Liver (tissue), 8 donors: ENCODE measurements at regions not wholly inside any gene's neighbourhood (a gene's known extent, or its start where the extent isn't known, plus 50 kb on each side); places are given as distances from the start of the nearest gene placed in this dataset.

ENCODE experiments used
- DNase-seq: peaks from one replicate; pipeline ENCODE4 v3.0.0-alpha.2; 2017; ENCODE audit warnings: low spot score
- H3K27ac ChIP-seq, 2 donors: one replicate each; pipeline ENCODE4 v1.7.0; 2013; ENCODE audit warnings: inconsistent platforms in 2 of 2, low read length in 2 of 2, control low read depth in 1 of 2, low read depth in 1 of 2, mild to moderate bottlenecking in 1 of 2
- H3K27me3 ChIP-seq, 4 donors: one replicate each; pipeline versions ENCODE4 v1.6.1 to v1.7.0; 2013; ENCODE audit warnings: low read length in 3 of 4, inconsistent platforms in 1 of 4, mild to moderate bottlenecking in 1 of 4, moderate library complexity in 1 of 4; ENCODE audit not compliant: control insufficient read depth in 4 of 4, insufficient read depth in 4 of 4
- H3K36me3 ChIP-seq, 4 donors: one replicate each; pipeline versions ENCODE4 v1.6.1 to v1.7.0; 2013; ENCODE audit warnings: low read length in 3 of 4, mild to moderate bottlenecking in 3 of 4, low read depth in 1 of 4, moderate library complexity in 1 of 4; ENCODE audit not compliant: control insufficient read depth in 4 of 4, insufficient read depth in 3 of 4
- H3K4me1 ChIP-seq, 4 donors: one replicate each; pipeline versions ENCODE4 v1.6.1 to v1.7.0; 2013; ENCODE audit warnings: low read length in 3 of 4, mild to moderate bottlenecking in 3 of 4, moderate library complexity in 1 of 4; ENCODE audit not compliant: control insufficient read depth in 4 of 4, insufficient read depth in 4 of 4
- H3K4me3 ChIP-seq, 3 donors: one replicate each; pipeline versions ENCODE4 v1.6.1 to v1.7.0; 2013; ENCODE audit warnings: low read length in 3 of 3, control low read depth in 1 of 3, low read depth in 1 of 3, mild to moderate bottlenecking in 1 of 3
- H3K9ac ChIP-seq, 2 donors: one replicate each; pipeline ENCODE4 v1.7.0; 2013; ENCODE audit warnings: low read length in 2 of 2, mild to moderate bottlenecking in 2 of 2, moderate library complexity in 2 of 2, control low read depth in 1 of 2, low read depth in 1 of 2
- H3K9me3 ChIP-seq, 4 donors: one replicate each; pipeline versions ENCODE4 v1.6.1 to v1.7.0; 2013; ENCODE audit warnings: low read length in 3 of 4; ENCODE audit not compliant: control insufficient read depth in 4 of 4
- EGR1 ChIP-seq, 2 donors: IDR thresholded peaks; 2 replicates each; pipeline ENCODE4 v1.6.1; 2016 to 2018; ENCODE audit warnings: antibody characterized with exemption in 2 of 2, low read depth in 2 of 2
- FOXA1 ChIP-seq: IDR thresholded peaks from 2 replicates; pipeline ENCODE4 v1.6.1; 2016; ENCODE audit warnings: antibody characterized with exemption
- FOXA2 ChIP-seq: IDR thresholded peaks from 2 replicates; pipeline ENCODE4 v1.6.1; 2016; ENCODE audit warnings: antibody characterized with exemption
- GABPA ChIP-seq, 2 donors: IDR thresholded peaks in 1 of 2; conservative IDR thresholded peaks in 1 of 2; 2 replicates each; pipeline ENCODE4 v1.6.1; 2016; ENCODE audit warnings: antibody characterized with exemption in 2 of 2, mild to moderate bottlenecking in 1 of 2, moderate library complexity in 1 of 2
- HNF4A ChIP-seq, 2 donors: conservative IDR thresholded peaks; 2 replicates each; pipeline ENCODE4 v1.6.1; 2016; ENCODE audit warnings: antibody characterized with exemption in 2 of 2, mild to moderate bottlenecking in 2 of 2
- HNF4G ChIP-seq: IDR thresholded peaks from 2 replicates; pipeline ENCODE4 v1.6.1; 2016; ENCODE audit warnings: antibody characterized with exemption
- JUND ChIP-seq, 2 donors: IDR thresholded peaks; 2 replicates each; pipeline ENCODE4 v1.6.1; 2016; ENCODE audit warnings: antibody characterized with exemption in 2 of 2
- RXRA ChIP-seq, 2 donors: IDR thresholded peaks; 2 replicates each; pipeline ENCODE4 v1.6.1; 2017 to 2018; ENCODE audit warnings: antibody characterized with exemption in 2 of 2, mild to moderate bottlenecking in 1 of 2
- SP1 ChIP-seq: IDR thresholded peaks from 2 replicates; pipeline ENCODE4 v1.6.1; 2018; ENCODE audit warnings: antibody characterized with exemption, mild to moderate bottlenecking
- TAF1 ChIP-seq: conservative IDR thresholded peaks from 2 replicates; pipeline ENCODE4 v1.6.1; 2016; ENCODE audit warnings: antibody characterized with exemption, mild to moderate bottlenecking
- YY1 ChIP-seq: IDR thresholded peaks from 2 replicates; pipeline ENCODE4 v1.6.1; 2016; ENCODE audit warnings: antibody characterized with exemption, mild to moderate bottlenecking
- WGBS: extraction: QIAGEN DNeasy Blood & Tissue Kit; methylation state at CpG from one replicate; pipeline ENCODE4 v1.1.7; 2013; 5-methylcytosine and 5-hydroxymethylcytosine counted together
- TF ChIP-seq, protein P1 (sequence below): IDR thresholded peaks from 2 replicates; pipeline ENCODE4 v1.6.1; 2016; ENCODE audit warnings: antibody characterized with exemption
- TF ChIP-seq, protein P2 (sequence below): fragments of 150-350 bp; IDR thresholded peaks from 2 replicates; pipeline ENCODE4 v1.5.1; 2017; ENCODE audit warnings: improper control_type of control experiment, low read depth, low read length; ENCODE audit not compliant: missing input control
- TF ChIP-seq, protein P3 (sequence below): IDR thresholded peaks from 2 replicates; pipeline ENCODE4 v1.6.1; 2016; ENCODE audit warnings: antibody characterized with exemption
- donor health status: healthy.
- donor health status: healthy.
- donor health status: healthy.
- donor health status: healthy.
- donor health status: healthy.

DNA sequence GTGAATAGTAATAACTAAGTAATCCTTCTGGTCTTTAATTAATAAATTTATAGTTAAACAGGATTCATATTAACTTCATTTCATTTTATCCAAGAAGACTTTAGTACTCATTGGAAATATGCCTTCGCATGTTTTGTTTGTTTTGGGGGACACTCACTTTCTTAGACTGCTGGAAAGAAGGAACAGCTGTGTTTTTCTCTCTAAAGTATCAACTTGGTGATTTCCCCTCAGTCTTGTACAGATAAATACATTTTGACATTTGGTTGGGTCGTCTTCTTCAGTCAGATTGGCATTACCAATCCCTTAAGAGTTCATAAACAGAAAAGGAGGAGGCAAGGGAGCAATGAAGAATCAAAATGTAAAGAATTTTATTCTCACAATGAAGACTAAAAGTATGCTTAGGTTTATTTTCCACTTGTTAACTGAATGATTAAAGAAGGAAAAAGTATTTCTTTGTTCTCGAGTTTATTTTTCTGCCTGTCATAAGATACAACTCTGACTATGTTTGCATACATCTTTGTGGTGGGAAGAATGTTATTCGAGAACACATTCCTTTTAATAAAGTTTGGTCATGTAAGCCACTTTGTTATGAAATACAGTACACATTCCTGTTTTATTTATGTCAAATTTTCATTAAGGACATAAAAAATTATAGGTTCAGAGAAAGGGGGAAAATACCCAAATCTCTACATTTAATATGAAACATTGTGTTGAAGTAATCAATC, 140.2 kb downstream of the GMNC start:
- no peak overlapping the region for H3K27ac ChIP-seq
- TF ChIP-seq HNF4G, result no peak
- no peak for TF ChIP-seq EGR1 (IDR thresholded peaks at IDR 0.05; ENCODE audit: low read depth in 2 of 2)
- TF ChIP-seq HNF4A (conservative IDR thresholded peaks at IDR 0.05), result no peak
- no peak for TF ChIP-seq JUND (IDR thresholded peaks at IDR 0.05)
- TF ChIP-seq, protein P1, sequence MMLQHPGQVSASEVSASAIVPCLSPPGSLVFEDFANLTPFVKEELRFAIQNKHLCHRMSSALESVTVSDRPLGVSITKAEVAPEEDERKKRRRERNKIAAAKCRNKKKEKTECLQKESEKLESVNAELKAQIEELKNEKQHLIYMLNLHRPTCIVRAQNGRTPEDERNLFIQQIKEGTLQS, result no peak
- TF ChIP-seq, protein P2, sequence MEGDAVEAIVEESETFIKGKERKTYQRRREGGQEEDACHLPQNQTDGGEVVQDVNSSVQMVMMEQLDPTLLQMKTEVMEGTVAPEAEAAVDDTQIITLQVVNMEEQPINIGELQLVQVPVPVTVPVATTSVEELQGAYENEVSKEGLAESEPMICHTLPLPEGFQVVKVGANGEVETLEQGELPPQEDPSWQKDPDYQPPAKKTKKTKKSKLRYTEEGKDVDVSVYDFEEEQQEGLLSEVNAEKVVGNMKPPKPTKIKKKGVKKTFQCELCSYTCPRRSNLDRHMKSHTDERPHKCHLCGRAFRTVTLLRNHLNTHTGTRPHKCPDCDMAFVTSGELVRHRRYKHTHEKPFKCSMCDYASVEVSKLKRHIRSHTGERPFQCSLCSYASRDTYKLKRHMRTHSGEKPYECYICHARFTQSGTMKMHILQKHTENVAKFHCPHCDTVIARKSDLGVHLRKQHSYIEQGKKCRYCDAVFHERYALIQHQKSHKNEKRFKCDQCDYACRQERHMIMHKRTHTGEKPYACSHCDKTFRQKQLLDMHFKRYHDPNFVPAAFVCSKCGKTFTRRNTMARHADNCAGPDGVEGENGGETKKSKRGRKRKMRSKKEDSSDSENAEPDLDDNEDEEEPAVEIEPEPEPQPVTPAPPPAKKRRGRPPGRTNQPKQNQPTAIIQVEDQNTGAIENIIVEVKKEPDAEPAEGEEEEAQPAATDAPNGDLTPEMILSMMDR, result no peak
- H3K4me3 ChIP-seq, result no peak overlapping the region
- no peaks in the 10 kb centered on the region for H3K9me3 ChIP-seq
- no peak for DNase-seq
- H3K4me1 ChIP-seq, result no peaks in the 10 kb centered on the region
- WGBS, result 85% methylated on average over 4 of the region's 4 CpGs
- H3K9ac ChIP-seq, result no peak overlapping the region
- H3K27me3 ChIP-seq, result no peaks in the 10 kb centered on the region
- H3K36me3 ChIP-seq, result no peaks in the 10 kb centered on the region

DNA sequence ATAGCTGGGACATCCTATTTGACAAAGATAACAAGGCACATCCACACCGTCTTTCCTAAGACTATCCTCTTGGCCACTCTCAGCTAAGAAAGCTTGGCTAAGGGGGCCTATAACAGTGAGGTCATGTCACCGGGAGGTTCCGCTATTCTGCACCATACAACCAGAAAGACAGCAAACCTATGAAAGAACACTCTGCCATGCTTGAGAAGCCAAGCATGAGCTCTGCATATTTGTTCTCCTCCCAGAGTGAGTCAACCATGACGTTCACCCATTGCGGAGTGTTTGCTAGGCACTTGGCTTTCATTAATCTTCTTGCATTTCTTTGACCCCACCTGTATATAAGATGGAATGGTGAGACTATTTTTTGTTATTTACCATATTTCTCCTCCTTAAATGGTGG, 141.2 kb downstream of the GMNC start:
- 95% methylated on average over 5 of the region's 5 CpGs for WGBS
- Histone ChIP-seq H3K27me3 (no peaks in the 10 kb centered on the region), H3K4me1 (no peaks in the 10 kb centered on the region), H3K27ac (no peak overlapping the region), H3K9me3 (no peaks in the 10 kb centered on the region), H3K36me3 (no peaks in the 10 kb centered on the region), H3K9ac (no peak overlapping the region), H3K4me3 (no peak overlapping the region)
- DNase-seq, result no peak
- TF ChIP-seq FOXA2 (no peak), TAF1 (no peak), FOXA1 (no peak), JUND (IDR thresholded peaks at IDR 0.05) (no peak), EGR1 (IDR thresholded peaks at IDR 0.05; ENCODE audit: low read depth in 2 of 2) (no peak), RXRA (IDR thresholded peaks at IDR 0.05) (no peak), GABPA (IDR thresholded peaks at IDR 0.05 in 1 of 2, conservative IDR thresholded peaks at IDR 0.05 in 1 of 2) (no peak)
- TF ChIP-seq, protein P1, result no peak
- TF ChIP-seq, protein P3, sequence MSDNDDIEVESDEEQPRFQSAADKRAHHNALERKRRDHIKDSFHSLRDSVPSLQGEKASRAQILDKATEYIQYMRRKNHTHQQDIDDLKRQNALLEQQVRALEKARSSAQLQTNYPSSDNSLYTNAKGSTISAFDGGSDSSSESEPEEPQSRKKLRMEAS, result no peak

DNA sequence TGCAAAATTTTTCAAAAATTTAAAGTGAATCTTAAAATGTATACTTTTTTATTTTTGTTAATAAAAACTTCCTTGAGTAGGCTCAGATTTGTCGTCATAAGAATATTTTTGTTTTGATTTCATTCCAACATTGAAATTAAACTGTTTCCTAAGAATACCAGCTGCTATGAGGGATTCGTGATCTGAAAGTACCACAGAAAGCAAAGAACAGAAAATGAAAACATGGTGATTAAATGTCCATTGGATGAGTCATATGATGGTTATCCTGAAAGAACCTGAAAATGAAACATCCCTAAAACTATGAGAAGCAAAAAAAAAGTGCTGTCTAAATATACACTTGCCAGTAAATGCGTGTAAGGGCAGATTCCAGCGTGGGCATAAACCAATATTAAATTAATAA, 143.8 kb downstream of the GMNC start:
- Histone ChIP-seq H3K27ac (no peak overlapping the region), H3K9ac (no peak overlapping the region), H3K36me3 (no peaks in the 10 kb centered on the region), H3K9me3 (no peaks in the 10 kb centered on the region), H3K27me3 (no peaks in the 10 kb centered on the region), H3K4me1 (no peaks in the 10 kb centered on the region), H3K4me3 (no peak overlapping the region)
- 62% methylated on average over 4 of the region's 4 CpGs for WGBS
- TF ChIP-seq SP1 (no peak), GABPA (IDR thresholded peaks at IDR 0.05 in 1 of 2, conservative IDR thresholded peaks at IDR 0.05 in 1 of 2) (no peak), JUND (IDR thresholded peaks at IDR 0.05) (no peak), YY1 (no peak), TAF1 (no peak), RXRA (IDR thresholded peaks at IDR 0.05) (no peak), FOXA2 (no peak)
- DNase-seq, result no peak
